Heart left ventricle (tissue), 13 donors: ENCODE measurements at regions not wholly inside any gene's neighbourhood (a gene's known extent, or its start where the extent isn't known, plus 50 kb on each side); places are given as distances from the start of the nearest gene placed in this dataset.

Source experiments
- POLR2A ChIP-seq, 2 donors: fragments of 450-650 bp; IDR thresholded peaks; one replicate each; pipeline ENCODE4 v1.6.1; 2017; ENCODE audit warnings: antibody characterized with exemption in 2 of 2, mild to moderate bottlenecking in 2 of 2, moderate library complexity in 2 of 2
- TF ChIP-seq, protein P1 (sequence below), 12 donors: fragments of 200-600 bp; sonication (generic) in 4 of 12; IDR thresholded peaks; one replicate each; pipeline versions ENCODE4 v1.5.0 to v1.8.0; 2018 to 2022; ENCODE audit warnings: antibody characterized with exemption in 12 of 12, mild to moderate bottlenecking in 5 of 12
- donor health status: ischemic (EF 13 %, LVEDD 7.1; RV severe dilation, severe dysfunction).
- donor health status: DM: no; HTN: yes; CAD: no.
- donor health status: DM: no; HTN: no; CAD: no.
- donor health status: ischemic (EF 25% LVEDD 6.9; RV normal size, moderate dysfunction).
- donor health status: ischemic (EF 25% LVEDD 5.7; RV mildly dilated, moderate dysfunction).
- donor health status: ischemic (EF 35%, LVEDD 5.7; RV mildly dilated, moderate dysfunction).
- donor health status: nonischemic (EF 11% LVEDD 7.7; RV severe dilation, severe dysfunction).
- donor health status: DM: yes; HTN: yes; CAD: no.
- donor health status: PGD.
- donor health status: ischemic (EF 29% LVEDD 5.4; RV normal size, mild dysfunction).
- donor health status: nonischemic (EF 23%, LVEDD 6.1; RV moderate dilation, normal function).

DNA sequence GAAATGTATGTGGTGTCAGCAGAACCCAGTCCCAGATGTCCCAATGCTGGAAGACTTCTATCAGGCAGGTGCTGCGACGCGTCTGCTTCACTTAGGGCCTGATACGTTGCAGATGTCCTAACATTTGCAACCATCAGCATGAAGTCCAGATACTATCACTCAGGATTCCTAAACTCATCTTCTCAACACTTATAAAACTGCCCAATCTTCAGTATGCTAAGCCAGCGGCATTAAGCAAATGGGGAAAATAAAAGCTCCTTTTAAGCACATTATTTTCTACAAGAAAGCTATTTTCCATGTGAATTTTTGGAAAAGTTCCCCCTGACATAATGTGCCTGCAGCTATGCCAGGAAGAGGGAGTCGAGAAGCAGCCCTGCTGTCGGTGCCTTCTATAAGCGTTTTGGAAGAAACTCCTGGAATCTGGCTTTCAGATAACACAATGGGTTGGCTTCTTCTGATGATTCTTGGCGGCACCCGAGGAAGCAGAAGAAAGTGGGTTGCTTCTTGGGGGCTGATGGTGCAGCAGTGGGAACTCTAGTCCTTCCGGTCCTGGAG lies 60.7 kb upstream of the ITGA6 start:
- TF ChIP-seq, protein P1, sequence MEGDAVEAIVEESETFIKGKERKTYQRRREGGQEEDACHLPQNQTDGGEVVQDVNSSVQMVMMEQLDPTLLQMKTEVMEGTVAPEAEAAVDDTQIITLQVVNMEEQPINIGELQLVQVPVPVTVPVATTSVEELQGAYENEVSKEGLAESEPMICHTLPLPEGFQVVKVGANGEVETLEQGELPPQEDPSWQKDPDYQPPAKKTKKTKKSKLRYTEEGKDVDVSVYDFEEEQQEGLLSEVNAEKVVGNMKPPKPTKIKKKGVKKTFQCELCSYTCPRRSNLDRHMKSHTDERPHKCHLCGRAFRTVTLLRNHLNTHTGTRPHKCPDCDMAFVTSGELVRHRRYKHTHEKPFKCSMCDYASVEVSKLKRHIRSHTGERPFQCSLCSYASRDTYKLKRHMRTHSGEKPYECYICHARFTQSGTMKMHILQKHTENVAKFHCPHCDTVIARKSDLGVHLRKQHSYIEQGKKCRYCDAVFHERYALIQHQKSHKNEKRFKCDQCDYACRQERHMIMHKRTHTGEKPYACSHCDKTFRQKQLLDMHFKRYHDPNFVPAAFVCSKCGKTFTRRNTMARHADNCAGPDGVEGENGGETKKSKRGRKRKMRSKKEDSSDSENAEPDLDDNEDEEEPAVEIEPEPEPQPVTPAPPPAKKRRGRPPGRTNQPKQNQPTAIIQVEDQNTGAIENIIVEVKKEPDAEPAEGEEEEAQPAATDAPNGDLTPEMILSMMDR (IDR thresholded peaks at IDR 0.05), result no peak
- no peak for TF ChIP-seq POLR2A (IDR thresholded peaks at IDR 0.05)
